GM23338 (cell line): ENCODE measurements at regions not wholly inside any gene's neighbourhood (a gene's known extent, or its start where the extent isn't known, plus 50 kb on each side); places are given as distances from the start of the nearest gene placed in this dataset.

Experiments used
- ATAC-seq: fragments of 200-7000 bp; cut with Tn5 transposase; 3 replicates; pipeline ENCODE4 v1.9.1; 2020
- DNase-seq: peaks from one replicate; pipeline ENCODE4 v3.0.0-alpha.2; 2015; ENCODE audit warnings: low spot score
- H2AFZ ChIP-seq: fragments of 200-600 bp; sonication (generic); 2 replicates; pipeline ENCODE4 v1.8.0; 2016; ENCODE audit warnings: antibody characterized with exemption, mild to moderate bottlenecking, moderate library complexity
- H3F3A ChIP-seq: fragments of 200-600 bp; sonication (generic); replicated peaks from 2 replicates; pipeline ENCODE4 v1.8.0; 2017; ENCODE audit warnings: antibody characterized with exemption, mixed run types, low read depth
- H3K27ac ChIP-seq: fragments of 200-600 bp; sonication (generic); 2 replicates; pipeline ENCODE4 v1.6.1; 2016; ENCODE audit warnings: low read depth
- H3K27me3 ChIP-seq: fragments of 200-600 bp; sonication (generic); 2 replicates; pipeline ENCODE4 v1.8.0; 2016; ENCODE audit warnings: mild to moderate bottlenecking, mixed run types, moderate library complexity; ENCODE audit not compliant: insufficient read depth
- H3K36me3 ChIP-seq: fragments of 200-600 bp; sonication (generic); 2 replicates; pipeline ENCODE4 v1.8.0; 2016; ENCODE audit warnings: mild to moderate bottlenecking; ENCODE audit not compliant: insufficient read depth
- H3K4me1 ChIP-seq: fragments of 200-600 bp; sonication (generic); 2 replicates; pipeline ENCODE4 v1.8.0; 2016; ENCODE audit warnings: mild to moderate bottlenecking, moderate library complexity; ENCODE audit not compliant: insufficient read depth
- H3K4me2 ChIP-seq: fragments of 200-600 bp; sonication (generic); 2 replicates; pipeline ENCODE4 v1.7.1; 2017; ENCODE audit warnings: mixed run types
- H3K4me3 ChIP-seq: fragments of 200-600 bp; sonication (generic); 2 replicates; pipeline ENCODE4 v1.6.1; 2016; ENCODE audit warnings: mixed run types
- H3K79me2 ChIP-seq: fragments of 200-600 bp; sonication (generic); replicated peaks from 2 replicates; pipeline ENCODE4 v1.8.0; 2017; ENCODE audit warnings: mild to moderate bottlenecking; ENCODE audit not compliant: insufficient read depth
- H3K9me2 ChIP-seq: fragments of 200-600 bp; sonication (generic); 2 replicates; pipeline ENCODE4 v1.8.0; 2017; ENCODE audit not compliant: insufficient read depth
- H4K20me1 ChIP-seq: fragments of 200-600 bp; sonication (generic); replicated peaks from 2 replicates; pipeline ENCODE4 v1.8.0; 2017; ENCODE audit warnings: mild to moderate bottlenecking; ENCODE audit not compliant: insufficient read depth
- H3K27ac Mint-ChIP-seq: 2 replicates; pipeline ENCODE4 v1.8.0; 2020; ENCODE audit warnings: inconsistent platforms, mild to moderate bottlenecking, moderate library complexity, mixed read lengths
- H3K27me3 Mint-ChIP-seq: 3 replicates; pipeline ENCODE4 v1.8.0; 2022; ENCODE audit warnings: low read depth, mild to moderate bottlenecking, moderate library complexity, mixed read lengths, inconsistent platforms; ENCODE audit not compliant: insufficient read depth, poor library complexity
- H3K36me3 Mint-ChIP-seq: 3 replicates; pipeline ENCODE4 v1.8.0; 2021; ENCODE audit warnings: low read depth, mild to moderate bottlenecking, inconsistent platforms, moderate library complexity, mixed read lengths
- H3K4me1 Mint-ChIP-seq: 3 replicates; pipeline ENCODE4 v1.8.0; 2020; ENCODE audit warnings: mild to moderate bottlenecking, inconsistent platforms, mixed read lengths
- H3K4me3 Mint-ChIP-seq: 3 replicates; pipeline ENCODE4 v1.8.0; 2021; ENCODE audit warnings: moderate library complexity, mild to moderate bottlenecking, inconsistent platforms, mixed read lengths
- H3K9me3 Mint-ChIP-seq: 3 replicates; pipeline ENCODE4 v1.8.0; 2020; ENCODE audit warnings: moderate library complexity, mild to moderate bottlenecking, inconsistent platforms, mixed read lengths
- CREB1 ChIP-seq: fragments of 250-450 bp; sonication (Bioruptor Pico); IDR thresholded peaks from 2 replicates; pipeline ENCODE4 v1.5.0; 2020; ENCODE audit warnings: low read depth, mild to moderate bottlenecking, moderate library complexity
- EZH2phosphoT487 ChIP-seq: fragments of 200-600 bp; sonication (generic); IDR thresholded peaks from one replicate; pipeline ENCODE4 v1.8.1; 2018; ENCODE audit warnings: antibody characterized with exemption; ENCODE audit not compliant: unreplicated experiment
- JUNB ChIP-seq: IDR thresholded peaks from one replicate; pipeline ENCODE4 v1.6.1; 2016; ENCODE audit warnings: antibody characterized with exemption; ENCODE audit not compliant: unreplicated experiment
- NANOG ChIP-seq: IDR thresholded peaks from 2 replicates; pipeline ENCODE4 v1.6.1; 2016; ENCODE audit warnings: antibody characterized with exemption, borderline replicate concordance
- POLR2AphosphoS5 ChIP-seq: IDR thresholded peaks from 2 replicates; pipeline ENCODE4 v1.6.1; 2016; ENCODE audit warnings: antibody characterized with exemption, low read depth
- STAT1 ChIP-seq: IDR thresholded peaks from one replicate; pipeline ENCODE4 v1.6.1; 2016; ENCODE audit warnings: antibody characterized with exemption; ENCODE audit not compliant: unreplicated experiment
- ZNF114 ChIP-seq: fragments of 250-450 bp; sonication (Bioruptor Pico); IDR thresholded peaks from 2 replicates; pipeline ENCODE4 v1.5.0; 2020; ENCODE audit warnings: mild to moderate bottlenecking, moderate library complexity
- TF ChIP-seq, protein P1 (sequence below): IDR thresholded peaks from one replicate; pipeline ENCODE4 v1.6.1; 2018; ENCODE audit warnings: antibody characterized with exemption; ENCODE audit not compliant: unreplicated experiment
- TF ChIP-seq, protein P2 (sequence below), 2 experiments: fragments of 200-600 bp in 1 of 2; sonication (generic) in 1 of 2; conservative IDR thresholded peaks; 2 replicates each; pipeline versions ENCODE4 v1.5.1 to v1.6.1; 2016 to 2017; ENCODE audit warnings: antibody characterized with exemption in 2 of 2, low read depth in 2 of 2, mild to moderate bottlenecking in 2 of 2, moderate library complexity in 1 of 2
- TF ChIP-seq, protein P3 (sequence below): fragments of 250-450 bp; sonication (Bioruptor Pico); IDR thresholded peaks from 2 replicates; pipeline ENCODE4 v1.5.0; 2020; ENCODE audit warnings: mild to moderate bottlenecking, moderate library complexity
- TF ChIP-seq, protein P4 (sequence below): IDR thresholded peaks from 2 replicates; pipeline ENCODE4 v1.6.1; 2016; ENCODE audit warnings: antibody characterized with exemption

DNA sequence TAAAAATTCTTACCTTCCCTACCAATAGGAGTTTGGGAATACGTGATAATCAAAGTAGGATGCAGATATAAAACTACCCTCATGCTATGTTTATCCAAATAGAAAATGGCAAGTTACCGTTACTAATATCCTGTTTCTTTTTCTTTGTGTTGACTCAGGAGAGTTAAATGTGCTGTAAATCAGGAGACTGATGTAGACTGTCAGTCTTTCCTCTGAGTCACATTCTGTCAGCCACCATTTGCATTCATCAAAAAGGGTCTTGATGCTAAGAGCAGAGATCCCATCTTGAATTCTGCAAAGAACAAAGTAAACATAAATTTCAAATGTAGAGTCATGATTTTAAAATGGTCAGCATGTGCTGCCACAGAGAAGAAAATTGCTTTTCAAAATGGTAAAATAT, 712.8 kb downstream of the SOCS6 start:
- Mint-ChIP-seq H3K27ac (no peak overlapping the region), H3K4me1 (no peaks in the 10 kb centered on the region), H3K36me3 (peaks cover 42% of the 10 kb centered on the region), H3K27me3 (peaks cover 3% of the 10 kb centered on the region), H3K9me3 (peaks cover 86% of the 10 kb centered on the region), H3K4me3 (no peak overlapping the region)
- Histone ChIP-seq H3K27ac (no peak overlapping the region), H3K9me2 (no peaks in the 10 kb centered on the region), H3F3A (no peaks in the 10 kb centered on the region), H2AFZ (no peak overlapping the region), H3K79me2 (no peaks in the 10 kb centered on the region), H3K4me2 (no peak overlapping the region), H3K4me1 (no peaks in the 10 kb centered on the region), H3K27me3 (no peaks in the 10 kb centered on the region), H3K36me3 (peaks cover 11% of the 10 kb centered on the region; the same call in 1 of the 2 replicates), H3K4me3 (no peak overlapping the region), H4K20me1 (no peaks in the 10 kb centered on the region)
- DNase-seq (no peak), ATAC-seq (no peak)
- TF ChIP-seq JUNB (no peak), EZH2phosphoT487 (no peak), ZNF114 (no peak), NANOG (no peak), POLR2AphosphoS5 (no peak), STAT1 (no peak), CREB1 (CRISPR knock-in tag) (no peak)
- TF ChIP-seq, protein P1, sequence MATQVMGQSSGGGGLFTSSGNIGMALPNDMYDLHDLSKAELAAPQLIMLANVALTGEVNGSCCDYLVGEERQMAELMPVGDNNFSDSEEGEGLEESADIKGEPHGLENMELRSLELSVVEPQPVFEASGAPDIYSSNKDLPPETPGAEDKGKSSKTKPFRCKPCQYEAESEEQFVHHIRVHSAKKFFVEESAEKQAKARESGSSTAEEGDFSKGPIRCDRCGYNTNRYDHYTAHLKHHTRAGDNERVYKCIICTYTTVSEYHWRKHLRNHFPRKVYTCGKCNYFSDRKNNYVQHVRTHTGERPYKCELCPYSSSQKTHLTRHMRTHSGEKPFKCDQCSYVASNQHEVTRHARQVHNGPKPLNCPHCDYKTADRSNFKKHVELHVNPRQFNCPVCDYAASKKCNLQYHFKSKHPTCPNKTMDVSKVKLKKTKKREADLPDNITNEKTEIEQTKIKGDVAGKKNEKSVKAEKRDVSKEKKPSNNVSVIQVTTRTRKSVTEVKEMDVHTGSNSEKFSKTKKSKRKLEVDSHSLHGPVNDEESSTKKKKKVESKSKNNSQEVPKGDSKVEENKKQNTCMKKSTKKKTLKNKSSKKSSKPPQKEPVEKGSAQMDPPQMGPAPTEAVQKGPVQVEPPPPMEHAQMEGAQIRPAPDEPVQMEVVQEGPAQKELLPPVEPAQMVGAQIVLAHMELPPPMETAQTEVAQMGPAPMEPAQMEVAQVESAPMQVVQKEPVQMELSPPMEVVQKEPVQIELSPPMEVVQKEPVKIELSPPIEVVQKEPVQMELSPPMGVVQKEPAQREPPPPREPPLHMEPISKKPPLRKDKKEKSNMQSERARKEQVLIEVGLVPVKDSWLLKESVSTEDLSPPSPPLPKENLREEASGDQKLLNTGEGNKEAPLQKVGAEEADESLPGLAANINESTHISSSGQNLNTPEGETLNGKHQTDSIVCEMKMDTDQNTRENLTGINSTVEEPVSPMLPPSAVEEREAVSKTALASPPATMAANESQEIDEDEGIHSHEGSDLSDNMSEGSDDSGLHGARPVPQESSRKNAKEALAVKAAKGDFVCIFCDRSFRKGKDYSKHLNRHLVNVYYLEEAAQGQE = no peak
- TF ChIP-seq, protein P2, sequence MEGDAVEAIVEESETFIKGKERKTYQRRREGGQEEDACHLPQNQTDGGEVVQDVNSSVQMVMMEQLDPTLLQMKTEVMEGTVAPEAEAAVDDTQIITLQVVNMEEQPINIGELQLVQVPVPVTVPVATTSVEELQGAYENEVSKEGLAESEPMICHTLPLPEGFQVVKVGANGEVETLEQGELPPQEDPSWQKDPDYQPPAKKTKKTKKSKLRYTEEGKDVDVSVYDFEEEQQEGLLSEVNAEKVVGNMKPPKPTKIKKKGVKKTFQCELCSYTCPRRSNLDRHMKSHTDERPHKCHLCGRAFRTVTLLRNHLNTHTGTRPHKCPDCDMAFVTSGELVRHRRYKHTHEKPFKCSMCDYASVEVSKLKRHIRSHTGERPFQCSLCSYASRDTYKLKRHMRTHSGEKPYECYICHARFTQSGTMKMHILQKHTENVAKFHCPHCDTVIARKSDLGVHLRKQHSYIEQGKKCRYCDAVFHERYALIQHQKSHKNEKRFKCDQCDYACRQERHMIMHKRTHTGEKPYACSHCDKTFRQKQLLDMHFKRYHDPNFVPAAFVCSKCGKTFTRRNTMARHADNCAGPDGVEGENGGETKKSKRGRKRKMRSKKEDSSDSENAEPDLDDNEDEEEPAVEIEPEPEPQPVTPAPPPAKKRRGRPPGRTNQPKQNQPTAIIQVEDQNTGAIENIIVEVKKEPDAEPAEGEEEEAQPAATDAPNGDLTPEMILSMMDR (conservative IDR thresholded peaks at IDR 0.05; ENCODE audit: low read depth in 2 of 2) = no peak
- TF ChIP-seq, protein P3, sequence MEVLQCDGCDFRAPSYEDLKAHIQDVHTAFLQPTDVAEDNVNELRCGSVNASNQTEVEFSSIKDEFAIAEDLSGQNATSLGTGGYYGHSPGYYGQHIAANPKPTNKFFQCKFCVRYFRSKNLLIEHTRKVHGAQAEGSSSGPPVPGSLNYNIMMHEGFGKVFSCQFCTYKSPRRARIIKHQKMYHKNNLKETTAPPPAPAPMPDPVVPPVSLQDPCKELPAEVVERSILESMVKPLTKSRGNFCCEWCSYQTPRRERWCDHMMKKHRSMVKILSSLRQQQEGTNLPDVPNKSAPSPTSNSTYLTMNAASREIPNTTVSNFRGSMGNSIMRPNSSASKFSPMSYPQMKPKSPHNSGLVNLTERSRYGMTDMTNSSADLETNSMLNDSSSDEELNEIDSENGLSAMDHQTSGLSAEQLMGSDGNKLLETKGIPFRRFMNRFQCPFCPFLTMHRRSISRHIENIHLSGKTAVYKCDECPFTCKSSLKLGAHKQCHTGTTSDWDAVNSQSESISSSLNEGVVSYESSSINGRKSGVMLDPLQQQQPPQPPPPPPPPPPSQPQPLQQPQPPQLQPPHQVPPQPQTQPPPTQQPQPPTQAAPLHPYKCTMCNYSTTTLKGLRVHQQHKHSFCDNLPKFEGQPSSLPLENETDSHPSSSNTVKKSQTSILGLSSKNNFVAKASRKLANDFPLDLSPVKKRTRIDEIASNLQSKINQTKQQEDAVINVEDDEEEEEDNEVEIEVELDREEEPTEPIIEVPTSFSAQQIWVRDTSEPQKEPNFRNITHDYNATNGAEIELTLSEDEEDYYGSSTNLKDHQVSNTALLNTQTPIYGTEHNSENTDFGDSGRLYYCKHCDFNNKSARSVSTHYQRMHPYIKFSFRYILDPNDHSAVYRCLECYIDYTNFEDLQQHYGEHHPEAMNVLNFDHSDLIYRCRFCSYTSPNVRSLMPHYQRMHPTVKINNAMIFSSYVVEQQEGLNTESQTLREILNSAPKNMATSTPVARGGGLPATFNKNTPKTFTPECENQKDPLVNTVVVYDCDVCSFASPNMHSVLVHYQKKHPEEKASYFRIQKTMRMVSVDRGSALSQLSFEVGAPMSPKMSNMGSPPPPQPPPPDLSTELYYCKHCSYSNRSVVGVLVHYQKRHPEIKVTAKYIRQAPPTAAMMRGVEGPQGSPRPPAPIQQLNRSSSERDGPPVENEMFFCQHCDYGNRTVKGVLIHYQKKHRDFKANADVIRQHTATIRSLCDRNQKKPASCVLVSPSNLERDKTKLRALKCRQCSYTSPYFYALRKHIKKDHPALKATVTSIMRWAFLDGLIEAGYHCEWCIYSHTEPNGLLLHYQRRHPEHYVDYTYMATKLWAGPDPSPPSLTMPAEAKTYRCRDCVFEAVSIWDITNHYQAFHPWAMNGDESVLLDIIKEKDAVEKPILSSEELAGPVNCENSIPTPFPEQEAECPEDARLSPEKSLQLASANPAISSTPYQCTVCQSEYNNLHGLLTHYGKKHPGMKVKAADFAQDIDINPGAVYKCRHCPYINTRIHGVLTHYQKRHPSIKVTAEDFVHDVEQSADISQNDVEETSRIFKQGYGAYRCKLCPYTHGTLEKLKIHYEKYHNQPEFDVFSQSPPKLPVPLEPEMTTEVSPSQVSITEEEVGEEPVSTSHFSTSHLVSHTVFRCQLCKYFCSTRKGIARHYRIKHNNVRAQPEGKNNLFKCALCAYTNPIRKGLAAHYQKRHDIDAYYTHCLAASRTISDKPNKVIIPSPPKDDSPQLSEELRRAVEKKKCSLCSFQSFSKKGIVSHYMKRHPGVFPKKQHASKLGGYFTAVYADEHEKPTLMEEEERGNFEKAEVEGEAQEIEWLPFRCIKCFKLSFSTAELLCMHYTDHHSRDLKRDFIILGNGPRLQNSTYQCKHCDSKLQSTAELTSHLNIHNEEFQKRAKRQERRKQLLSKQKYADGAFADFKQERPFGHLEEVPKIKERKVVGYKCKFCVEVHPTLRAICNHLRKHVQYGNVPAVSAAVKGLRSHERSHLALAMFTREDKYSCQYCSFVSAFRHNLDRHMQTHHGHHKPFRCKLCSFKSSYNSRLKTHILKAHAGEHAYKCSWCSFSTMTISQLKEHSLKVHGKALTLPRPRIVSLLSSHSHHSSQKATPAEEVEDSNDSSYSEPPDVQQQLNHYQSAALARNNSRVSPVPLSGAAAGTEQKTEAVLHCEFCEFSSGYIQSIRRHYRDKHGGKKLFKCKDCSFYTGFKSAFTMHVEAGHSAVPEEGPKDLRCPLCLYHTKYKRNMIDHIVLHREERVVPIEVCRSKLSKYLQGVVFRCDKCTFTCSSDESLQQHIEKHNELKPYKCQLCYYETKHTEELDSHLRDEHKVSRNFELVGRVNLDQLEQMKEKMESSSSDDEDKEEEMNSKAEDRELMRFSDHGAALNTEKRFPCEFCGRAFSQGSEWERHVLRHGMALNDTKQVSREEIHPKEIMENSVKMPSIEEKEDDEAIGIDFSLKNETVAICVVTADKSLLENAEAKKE = no peak
- TF ChIP-seq, protein P4, sequence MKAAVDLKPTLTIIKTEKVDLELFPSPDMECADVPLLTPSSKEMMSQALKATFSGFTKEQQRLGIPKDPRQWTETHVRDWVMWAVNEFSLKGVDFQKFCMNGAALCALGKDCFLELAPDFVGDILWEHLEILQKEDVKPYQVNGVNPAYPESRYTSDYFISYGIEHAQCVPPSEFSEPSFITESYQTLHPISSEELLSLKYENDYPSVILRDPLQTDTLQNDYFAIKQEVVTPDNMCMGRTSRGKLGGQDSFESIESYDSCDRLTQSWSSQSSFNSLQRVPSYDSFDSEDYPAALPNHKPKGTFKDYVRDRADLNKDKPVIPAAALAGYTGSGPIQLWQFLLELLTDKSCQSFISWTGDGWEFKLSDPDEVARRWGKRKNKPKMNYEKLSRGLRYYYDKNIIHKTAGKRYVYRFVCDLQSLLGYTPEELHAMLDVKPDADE = no peak
